ENCODE measurements at regions not wholly inside any gene's neighbourhood (a gene's known extent, or its start where the extent isn't known, plus 50 kb on each side); places are given as distances from the start of the nearest gene placed in this dataset.

DNA sequence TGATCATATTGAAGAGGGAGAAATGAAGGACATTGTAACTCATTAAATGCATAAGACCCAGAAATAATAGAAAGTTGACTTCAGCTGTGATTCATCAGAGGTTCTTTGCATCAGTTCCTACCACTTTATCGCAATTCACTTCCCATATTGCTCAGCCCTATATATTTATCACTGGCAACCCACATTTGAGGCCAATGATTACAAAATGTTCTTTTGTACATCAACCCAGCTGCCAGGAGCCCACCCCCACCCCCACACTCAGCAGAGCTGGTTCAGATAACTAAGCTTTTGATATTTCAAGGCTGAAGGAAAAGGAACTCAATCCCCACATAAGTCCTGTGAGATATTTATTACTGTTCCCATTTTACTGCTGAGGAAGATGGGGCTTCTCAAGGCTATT is 51.2 kb upstream of the TMPO start:
- no peak overlapping the region for H3K9ac ChIP-seq (ENCODE audit: low read length)
- no peak overlapping the region for H2AFZ ChIP-seq (ENCODE audit: low read depth, low read length)
- no peak overlapping the region for H3K4me2 ChIP-seq (ENCODE audit: low read length)
- TF ChIP-seq MXI1 (conservative IDR thresholded peaks at IDR 0.05; ENCODE audit: poor library complexity, severe bottlenecking) (no peak), SMC3 (conservative IDR thresholded peaks at IDR 0.05; ENCODE audit: poor library complexity) (no peak)
- H3K79me2 ChIP-seq (replicated peaks; ENCODE audit: insufficient read depth, low read length): no peaks in the 10 kb centered on the region
- no peaks in the 10 kb centered on the region for H3K9me2 ChIP-seq (ENCODE audit: insufficient read depth, low read length)
- no peaks in the 10 kb centered on the region for H4K20me1 ChIP-seq (ENCODE audit: insufficient read depth)
- no peaks in the 10 kb centered on the region for H3K9me3 ChIP-seq (ENCODE audit: low read length)
- H3K27me3 ChIP-seq (ENCODE audit: insufficient read depth, low read depth, low read length): no peaks in the 10 kb centered on the region
- no peak overlapping the region for H3K27ac ChIP-seq (ENCODE audit: low read length)
- H3K36me3 ChIP-seq (ENCODE audit: insufficient read depth, low read length): no peaks in the 10 kb centered on the region
- H3K4me3 ChIP-seq (ENCODE audit: low read length): no peak overlapping the region
- no peaks in the 10 kb centered on the region for H3F3A ChIP-seq (ENCODE audit: insufficient read depth, low read length, poor library complexity, severe bottlenecking)

DNA sequence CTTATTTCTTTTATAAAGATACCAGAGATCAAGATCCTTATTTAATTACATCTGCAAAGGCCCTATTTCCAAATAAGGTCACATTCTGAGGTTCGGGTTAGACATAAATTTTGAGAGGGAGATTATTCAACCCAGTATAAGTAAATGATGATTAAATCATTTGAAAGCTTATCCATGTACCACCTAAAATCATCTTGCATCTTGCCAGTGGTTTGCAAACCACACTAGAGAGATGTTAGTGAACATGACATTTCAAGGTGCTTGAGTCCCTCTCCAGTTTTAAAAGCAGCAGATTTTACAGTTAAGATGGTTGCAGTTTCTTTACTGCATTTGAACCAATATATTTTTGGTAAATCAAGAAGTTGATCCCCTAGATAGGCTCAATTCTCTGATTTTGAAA is 49.9 kb upstream of the TMPO start:
- TF ChIP-seq RAD21 (conservative IDR thresholded peaks at IDR 0.05) (no peak), EP300 (conservative IDR thresholded peaks at IDR 0.05; ENCODE audit: poor library complexity, severe bottlenecking) (no peak), EZH2 (IDR thresholded peaks at IDR 0.05; ENCODE audit: borderline replicate concordance, insufficient read depth, low read length, poor library complexity, severe bottlenecking) (no peak), POLR2AphosphoS5 (IDR thresholded peaks at IDR 0.05) (no peak), TAF1 (IDR thresholded peaks at IDR 0.05; ENCODE audit: low read depth) (no peak), MXI1 (conservative IDR thresholded peaks at IDR 0.05; ENCODE audit: poor library complexity, severe bottlenecking) (no peak), SMC3 (conservative IDR thresholded peaks at IDR 0.05; ENCODE audit: poor library complexity) (no peak)
- TF ChIP-seq, protein P1, sequence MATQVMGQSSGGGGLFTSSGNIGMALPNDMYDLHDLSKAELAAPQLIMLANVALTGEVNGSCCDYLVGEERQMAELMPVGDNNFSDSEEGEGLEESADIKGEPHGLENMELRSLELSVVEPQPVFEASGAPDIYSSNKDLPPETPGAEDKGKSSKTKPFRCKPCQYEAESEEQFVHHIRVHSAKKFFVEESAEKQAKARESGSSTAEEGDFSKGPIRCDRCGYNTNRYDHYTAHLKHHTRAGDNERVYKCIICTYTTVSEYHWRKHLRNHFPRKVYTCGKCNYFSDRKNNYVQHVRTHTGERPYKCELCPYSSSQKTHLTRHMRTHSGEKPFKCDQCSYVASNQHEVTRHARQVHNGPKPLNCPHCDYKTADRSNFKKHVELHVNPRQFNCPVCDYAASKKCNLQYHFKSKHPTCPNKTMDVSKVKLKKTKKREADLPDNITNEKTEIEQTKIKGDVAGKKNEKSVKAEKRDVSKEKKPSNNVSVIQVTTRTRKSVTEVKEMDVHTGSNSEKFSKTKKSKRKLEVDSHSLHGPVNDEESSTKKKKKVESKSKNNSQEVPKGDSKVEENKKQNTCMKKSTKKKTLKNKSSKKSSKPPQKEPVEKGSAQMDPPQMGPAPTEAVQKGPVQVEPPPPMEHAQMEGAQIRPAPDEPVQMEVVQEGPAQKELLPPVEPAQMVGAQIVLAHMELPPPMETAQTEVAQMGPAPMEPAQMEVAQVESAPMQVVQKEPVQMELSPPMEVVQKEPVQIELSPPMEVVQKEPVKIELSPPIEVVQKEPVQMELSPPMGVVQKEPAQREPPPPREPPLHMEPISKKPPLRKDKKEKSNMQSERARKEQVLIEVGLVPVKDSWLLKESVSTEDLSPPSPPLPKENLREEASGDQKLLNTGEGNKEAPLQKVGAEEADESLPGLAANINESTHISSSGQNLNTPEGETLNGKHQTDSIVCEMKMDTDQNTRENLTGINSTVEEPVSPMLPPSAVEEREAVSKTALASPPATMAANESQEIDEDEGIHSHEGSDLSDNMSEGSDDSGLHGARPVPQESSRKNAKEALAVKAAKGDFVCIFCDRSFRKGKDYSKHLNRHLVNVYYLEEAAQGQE (IDR thresholded peaks at IDR 0.05; ENCODE audit: borderline replicate concordance): no peak
- TF ChIP-seq, protein P2, sequence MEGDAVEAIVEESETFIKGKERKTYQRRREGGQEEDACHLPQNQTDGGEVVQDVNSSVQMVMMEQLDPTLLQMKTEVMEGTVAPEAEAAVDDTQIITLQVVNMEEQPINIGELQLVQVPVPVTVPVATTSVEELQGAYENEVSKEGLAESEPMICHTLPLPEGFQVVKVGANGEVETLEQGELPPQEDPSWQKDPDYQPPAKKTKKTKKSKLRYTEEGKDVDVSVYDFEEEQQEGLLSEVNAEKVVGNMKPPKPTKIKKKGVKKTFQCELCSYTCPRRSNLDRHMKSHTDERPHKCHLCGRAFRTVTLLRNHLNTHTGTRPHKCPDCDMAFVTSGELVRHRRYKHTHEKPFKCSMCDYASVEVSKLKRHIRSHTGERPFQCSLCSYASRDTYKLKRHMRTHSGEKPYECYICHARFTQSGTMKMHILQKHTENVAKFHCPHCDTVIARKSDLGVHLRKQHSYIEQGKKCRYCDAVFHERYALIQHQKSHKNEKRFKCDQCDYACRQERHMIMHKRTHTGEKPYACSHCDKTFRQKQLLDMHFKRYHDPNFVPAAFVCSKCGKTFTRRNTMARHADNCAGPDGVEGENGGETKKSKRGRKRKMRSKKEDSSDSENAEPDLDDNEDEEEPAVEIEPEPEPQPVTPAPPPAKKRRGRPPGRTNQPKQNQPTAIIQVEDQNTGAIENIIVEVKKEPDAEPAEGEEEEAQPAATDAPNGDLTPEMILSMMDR (IDR thresholded peaks at IDR 0.05; ENCODE audit: poor library complexity, severe bottlenecking): no peak
- Histone ChIP-seq H3K9me3 (ENCODE audit: low read length) (no peaks in the 10 kb centered on the region), H3K4me3 (ENCODE audit: low read length) (no peak overlapping the region), H2AFZ (ENCODE audit: low read depth, low read length) (no peak overlapping the region), H3K9me2 (ENCODE audit: insufficient read depth, low read length) (no peaks in the 10 kb centered on the region), H4K20me1 (ENCODE audit: insufficient read depth) (no peaks in the 10 kb centered on the region), H3F3A (ENCODE audit: insufficient read depth, low read length, poor library complexity, severe bottlenecking) (no peaks in the 10 kb centered on the region), H3K79me2 (replicated peaks; ENCODE audit: insufficient read depth, low read length) (no peaks in the 10 kb centered on the region), H3K27ac (ENCODE audit: low read length) (no peak overlapping the region), H3K4me2 (ENCODE audit: low read length) (no peak overlapping the region), H3K9ac (ENCODE audit: low read length) (no peak overlapping the region), H3K36me3 (ENCODE audit: insufficient read depth, low read length) (no peaks in the 10 kb centered on the region), H3K27me3 (ENCODE audit: insufficient read depth, low read depth, low read length) (no peaks in the 10 kb centered on the region)

Small RNA genes lying in the stretch of these regions (small RNA-seq; reads per million reads assigned to genes)
- gene AC018659.1 (0 reads per million in 3 experiments), gene MIR4303 (0 reads per million in 3 experiments), gene MIR4495 (0 to 0.26 (median 0) reads per million in 3 experiments), gene RNU4-41P (0 to 0.41 (median 0.03) reads per million in 3 experiments), gene RNU6-36P (0.57 to 2.5 (median 2.2) reads per million in 3 experiments)

All from neural cell (in vitro differentiated cells).